Spleen (tissue), 7 donors: ENCODE measurements at regions not wholly inside any gene's neighbourhood (a gene's known extent, or its start where the extent isn't known, plus 50 kb on each side); places are given as distances from the start of the nearest gene placed in this dataset.

Experiments
- POLR2AphosphoS5 ChIP-seq, 3 donors: sonication (generic); formaldehyde crosslinking; IDR thresholded peaks; one replicate each; pipeline ENCODE4 v1.5.1; 2017; ENCODE audit warnings: antibody characterized with exemption in 3 of 3
- TF ChIP-seq, protein P1 (sequence below), 11 experiments: fragments of 200-600 bp in 7 of 11; fragments of 450-650 bp in 4 of 11; sonication (generic) in 4 of 11; IDR thresholded peaks in 8 of 11; conservative IDR thresholded peaks in 3 of 11; 1 replicate in 7 of 11; 2 replicates in 4 of 11; pipeline versions ENCODE4 v1.4.0 to v1.8.0; 2016 to 2021; ENCODE audit warnings: antibody characterized with exemption in 11 of 11, inconsistent platforms in 4 of 11, mild to moderate bottlenecking in 1 of 11
- donor health status: DM: no; HTN: no; CAD: no; lungs with moderate emphysema.
- donor health status: DM: no; HTN: no; CAD: no.
- donor health status: DM: no; HTN: no; CAD: no.

DNA sequence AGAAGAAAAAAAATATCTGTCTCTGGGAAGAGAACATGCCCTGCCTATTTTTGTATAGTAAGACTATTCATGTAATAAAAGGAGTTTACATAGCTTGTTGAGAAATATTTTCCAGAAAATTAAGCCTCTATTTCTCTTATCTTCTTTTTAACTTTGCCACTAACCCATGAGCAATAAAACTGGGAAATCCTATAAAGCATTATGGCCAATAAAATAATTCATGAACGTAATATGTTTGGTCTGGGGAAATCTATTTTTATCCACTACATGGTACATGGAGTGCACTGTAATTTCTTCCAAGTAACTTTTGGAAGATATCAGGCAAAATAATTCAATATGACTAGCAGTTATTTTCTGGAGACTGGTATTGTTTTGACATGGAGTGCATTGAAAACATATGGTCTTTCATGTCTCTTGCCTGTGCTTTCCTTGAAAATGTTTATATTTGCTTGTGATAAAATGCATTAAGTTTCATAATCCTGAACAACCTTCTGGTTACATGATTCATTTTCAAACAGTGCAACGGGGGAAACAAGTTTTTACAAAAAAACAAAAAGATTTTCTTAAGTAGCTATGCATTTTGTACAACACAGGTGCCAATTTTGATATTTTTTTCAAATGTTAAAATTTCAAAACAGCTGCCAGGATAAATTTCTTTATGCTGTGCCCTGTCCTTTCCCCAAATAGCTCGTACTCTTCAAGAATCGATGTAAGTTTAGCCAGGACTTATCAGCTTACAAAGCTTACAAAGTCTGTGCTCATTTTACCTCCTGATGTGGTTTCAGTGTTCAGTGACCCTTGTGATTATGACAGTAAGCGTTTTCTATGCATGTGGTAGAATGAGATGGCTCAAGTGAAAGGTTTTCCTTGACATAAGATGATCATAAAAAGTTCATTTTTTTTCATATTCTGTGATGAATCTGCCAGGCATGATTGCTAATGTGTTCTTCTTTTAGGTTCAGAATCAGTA, 194.5 kb downstream of the UBE2E3 start:
- TF ChIP-seq POLR2AphosphoS5 (IDR thresholded peaks at IDR 0.05), result no peak
- TF ChIP-seq, protein P1, sequence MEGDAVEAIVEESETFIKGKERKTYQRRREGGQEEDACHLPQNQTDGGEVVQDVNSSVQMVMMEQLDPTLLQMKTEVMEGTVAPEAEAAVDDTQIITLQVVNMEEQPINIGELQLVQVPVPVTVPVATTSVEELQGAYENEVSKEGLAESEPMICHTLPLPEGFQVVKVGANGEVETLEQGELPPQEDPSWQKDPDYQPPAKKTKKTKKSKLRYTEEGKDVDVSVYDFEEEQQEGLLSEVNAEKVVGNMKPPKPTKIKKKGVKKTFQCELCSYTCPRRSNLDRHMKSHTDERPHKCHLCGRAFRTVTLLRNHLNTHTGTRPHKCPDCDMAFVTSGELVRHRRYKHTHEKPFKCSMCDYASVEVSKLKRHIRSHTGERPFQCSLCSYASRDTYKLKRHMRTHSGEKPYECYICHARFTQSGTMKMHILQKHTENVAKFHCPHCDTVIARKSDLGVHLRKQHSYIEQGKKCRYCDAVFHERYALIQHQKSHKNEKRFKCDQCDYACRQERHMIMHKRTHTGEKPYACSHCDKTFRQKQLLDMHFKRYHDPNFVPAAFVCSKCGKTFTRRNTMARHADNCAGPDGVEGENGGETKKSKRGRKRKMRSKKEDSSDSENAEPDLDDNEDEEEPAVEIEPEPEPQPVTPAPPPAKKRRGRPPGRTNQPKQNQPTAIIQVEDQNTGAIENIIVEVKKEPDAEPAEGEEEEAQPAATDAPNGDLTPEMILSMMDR (IDR thresholded peaks at IDR 0.05 in 8 of 11, conservative IDR thresholded peaks at IDR 0.05 in 3 of 11), result no peak
